A673 (cell line): ENCODE measurements at regions not wholly inside any gene's neighbourhood (a gene's known extent, or its start where the extent isn't known, plus 50 kb on each side); places are given as distances from the start of the nearest gene placed in this dataset.

ENCODE experiments used
- BruUV-seq: library from RNA; stranded (reverse); fragments of 400-500 nt; replicated peaks from 2 replicates; lab custom pipeline; 2021; lab: Mats Ljungman, UMichigan
- CTCF ChIA-PET: fragments of 300-600 bp; sonication (Branson Sonifier 250); formaldehyde crosslinking; loops from one replicate; lab custom pipeline; 2022; ENCODE audit warnings: antibody characterized with exemption; lab: Charles Lee
- POLR2A ChIA-PET: fragments of 300-600 bp; sonication (Branson Sonifier 250); formaldehyde crosslinking; loops from one replicate; lab custom pipeline; 2022; ENCODE audit warnings: antibody characterized with exemption; ENCODE audit not compliant: low non-redundant PET; lab: Charles Lee
- DNase-seq: peaks from one replicate; pipeline ENCODE4 v3.0.0-alpha.2; 2015; ENCODE audit warnings: low spot score
- H3K27ac ChIP-seq: fragments of 200-600 bp; sonication (generic); 2 replicates; pipeline ENCODE4 v1.5.1; 2016; ENCODE audit warnings: mixed run types, low read depth, mild to moderate bottlenecking, mixed read lengths, antibody characterized with exemption, low read length; ENCODE audit not compliant: poor library complexity, severe bottlenecking
- H3K27me3 ChIP-seq: fragments of 200-600 bp; sonication (generic); replicated peaks from 2 replicates; pipeline ENCODE4 v1.6.1; 2017; ENCODE audit warnings: mixed run types, low read depth, mild to moderate bottlenecking, mixed read lengths, antibody characterized with exemption, low read length; ENCODE audit not compliant: insufficient read depth, poor library complexity
- H3K36me3 ChIP-seq: fragments of 200-600 bp; sonication (generic); 2 replicates; pipeline ENCODE4 v1.6.1; 2016; ENCODE audit warnings: mixed run types, mild to moderate bottlenecking, mixed read lengths, antibody characterized with exemption, low read length; ENCODE audit not compliant: insufficient read depth, poor library complexity, severe bottlenecking
- H3K4me1 ChIP-seq: fragments of 200-600 bp; sonication (generic); 2 replicates; pipeline ENCODE4 v1.6.1; 2017; ENCODE audit warnings: mixed run types, mild to moderate bottlenecking, mixed read lengths, antibody characterized with exemption, low read length; ENCODE audit not compliant: insufficient read depth, poor library complexity, severe bottlenecking
- H3K4me3 ChIP-seq: fragments of 200-600 bp; sonication (generic); 2 replicates; pipeline ENCODE4 v1.5.1; 2016; ENCODE audit warnings: low read depth, mixed run types, mild to moderate bottlenecking, mixed read lengths, low read length; ENCODE audit not compliant: poor library complexity, severe bottlenecking
- H3K9me3 ChIP-seq: fragments of 200-600 bp; sonication (generic); 2 replicates; pipeline ENCODE4 v1.6.1; 2016; ENCODE audit warnings: mixed run types, low read depth, mild to moderate bottlenecking, mixed read lengths, antibody characterized with exemption, low read length; ENCODE audit not compliant: poor library complexity, severe bottlenecking
- CTCF ChIP-seq: fragments of 300-800, 200-600 bp; sonication (generic); conservative IDR thresholded peaks from 2 replicates; pipeline ENCODE4 v1.5.1; 2017; ENCODE audit warnings: low read depth, mild to moderate bottlenecking, antibody characterized with exemption, low read length, moderate library complexity, mixed read lengths
- EZH2 ChIP-seq: fragments of 200-600 bp; sonication (generic); IDR thresholded peaks from 2 replicates; pipeline ENCODE4 v1.6.1; 2017; ENCODE audit warnings: borderline replicate concordance, low read depth, mild to moderate bottlenecking, mixed read lengths, antibody characterized with exemption, low read length; ENCODE audit not compliant: poor library complexity, severe bottlenecking
- intact Hi-C: fragments of 100-400 bp; cut with micrococcal nuclease; formaldehyde crosslinking; loops from one replicate; pipeline ENCODE4 v1.10.0; 2022; ENCODE audit not compliant: unreplicated experiment

GRCh38 chr4:184941671-184942418, 76.4 kb upstream of the HELT start:
- TF ChIP-seq EZH2 (no peak), CTCF (no peak)
- no TSS peak for BruUV-seq
- no peaks in the 10 kb centered on the region for H3K9me3 ChIP-seq
- intact Hi-C loops, result no loop called here
- H3K27me3 ChIP-seq, result no peaks in the 10 kb centered on the region
- no peak overlapping the region for H3K4me3 ChIP-seq
- POLR2A ChIA-PET, result no interaction called here
- H3K36me3 ChIP-seq, result no peaks in the 10 kb centered on the region
- no peak overlapping the region for H3K27ac ChIP-seq
- CTCF ChIA-PET, result no interaction called here
- no peaks in the 10 kb centered on the region for H3K4me1 ChIP-seq
- DNase-seq, result no peak

GRCh38 chr4:184942444-184943425, 75.6 kb upstream of the HELT start:
- no peaks in the 10 kb centered on the region for H3K4me1 ChIP-seq
- TF ChIP-seq CTCF, result no peak
- TF ChIP-seq EZH2, result no peak
- no peaks in the 10 kb centered on the region for H3K36me3 ChIP-seq
- POLR2A ChIA-PET, result no interaction called here
- H3K4me3 ChIP-seq, result no peak overlapping the region
- intact Hi-C loops, result no loop called here
- DNase-seq, result no peak
- BruUV-seq, result no TSS peak
- H3K27ac ChIP-seq, result no peak overlapping the region
- no peaks in the 10 kb centered on the region for H3K9me3 ChIP-seq
- H3K27me3 ChIP-seq, result no peaks in the 10 kb centered on the region
- CTCF ChIA-PET, result no interaction called here

- no peaks in the 10 kb centered on the region for H3K36me3 ChIP-seq
- no peaks in the 10 kb centered on the region for H3K9me3 ChIP-seq
- H3K27ac ChIP-seq, result no peak overlapping the region
- ChIA-PET CTCF (no interaction called here), POLR2A (no interaction called here)
- H3K4me3 ChIP-seq, result no peak overlapping the region
- no TSS peak for BruUV-seq
- no peaks in the 10 kb centered on the region for H3K4me1 ChIP-seq
- DNase-seq, result no peak
- intact Hi-C loops, result no loop called here
- H3K27me3 ChIP-seq, result peaks cover 3% of the 10 kb centered on the region
- TF ChIP-seq EZH2 (no peak), CTCF (no peak)
These were observed 69.3 kb upstream of the HELT start for GRCh38 chr4:184949020-184949419.
